ENCODE measurements at regions not wholly inside any gene's neighbourhood (a gene's known extent, or its start where the extent isn't known, plus 50 kb on each side); places are given as distances from the start of the nearest gene placed in this dataset.
"Not testable (repeated sequence)": the region's sequence is repeated elsewhere in the genome, so short reads cannot be mapped to it uniquely, and the experiment has no call there.

- no peak for DNase-seq
Observed at GRCh38 chr12:87047691-87048090, 791.5 kb upstream of the MGAT4C start.

- DNase-seq = no peak
Observed at GRCh38 chr12:87039536-87039935, 783.3 kb upstream of the MGAT4C start.

- no peak for DNase-seq
Observed at GRCh38 chr12:87038098-87038497, 781.9 kb upstream of the MGAT4C start.

GRCh38 chr12:87025976-87026375 lies 769.8 kb upstream of the MGAT4C start:
- no peak for DNase-seq

GRCh38 chr12:87021400-87021799 lies 765.2 kb upstream of the MGAT4C start:
- DNase-seq = no peak

GRCh38 chr12:87020071-87020470 lies 763.9 kb upstream of the MGAT4C start:
- DNase-seq = no peak

- DNase-seq = no peak
Observed at GRCh38 chr12:87015352-87015751, 759.2 kb upstream of the MGAT4C start.

- DNase-seq = no peak
Observed at GRCh38 chr12:87008785-87009384, 752.7 kb upstream of the MGAT4C start.

- no peak for DNase-seq
Observed at GRCh38 chr12:87001102-87001501, 744.9 kb upstream of the MGAT4C start.

- DNase-seq = no peak
Observed at GRCh38 chr12:86985298-86985697, 729.1 kb upstream of the MGAT4C start.

- DNase-seq = not testable (repeated sequence)
Observed at GRCh38 chr12:86970595-86970994, 714.4 kb upstream of the MGAT4C start.

- no peak for DNase-seq
Observed at GRCh38 chr12:86959766-86960458, 703.7 kb upstream of the MGAT4C start.

GRCh38 chr12:86950444-86950843 lies 694.3 kb upstream of the MGAT4C start:
- DNase-seq = peak; percentile 45

GRCh38 chr12:86950043-86950442 lies 693.9 kb upstream of the MGAT4C start:
- no peak for DNase-seq

GRCh38 chr12:86948851-86949250 lies 692.7 kb upstream of the MGAT4C start:
- DNase-seq = no peak

- DNase-seq = no peak
Observed at GRCh38 chr12:86945685-86946196, 689.5 kb upstream of the MGAT4C start.

- not testable (repeated sequence) for DNase-seq
Observed at GRCh38 chr12:86944197-86944819, 688.1 kb upstream of the MGAT4C start.

GRCh38 chr12:86931714-86932113 lies 675.5 kb upstream of the MGAT4C start:
- DNase-seq = no peak

- no peak for DNase-seq
Observed at GRCh38 chr12:86929962-86930361, 673.8 kb upstream of the MGAT4C start.

- no peak for DNase-seq
Observed at GRCh38 chr12:86917121-86917520, 660.9 kb upstream of the MGAT4C start.

GRCh38 chr12:86914721-86915120 lies 658.5 kb upstream of the MGAT4C start:
- DNase-seq = peak; percentile 9

- DNase-seq = no peak
Observed at GRCh38 chr12:86911973-86912372, 655.8 kb upstream of the MGAT4C start.

GRCh38 chr12:86903159-86903558 lies 647.0 kb upstream of the MGAT4C start:
- DNase-seq = no peak

- DNase-seq = no peak
Observed at GRCh38 chr12:86860776-86861175, 604.6 kb upstream of the MGAT4C start.
